Esophagus squamous epithelium (tissue), 5 donors: ENCODE measurements at regions not wholly inside any gene's neighbourhood (a gene's known extent, or its start where the extent isn't known, plus 50 kb on each side); places are given as distances from the start of the nearest gene placed in this dataset.

ENCODE experiments used
- DNase-seq: peaks from one replicate; lab custom pipeline; 2025; lab: John Stamatoyannopoulos, UW
- H3K27ac ChIP-seq, 4 donors: fragments of 200-600 bp; sonication (generic); one replicate each; pipeline ENCODE4 v1.5.1; 2016 to 2019; ENCODE audit warnings: mild to moderate bottlenecking in 1 of 4
- H3K27me3 ChIP-seq, 4 donors: fragments of 200-600 bp; sonication (generic); 1 replicate in 3 of 4; 2 replicates in 1 of 4; pipeline versions ENCODE4 v1.5.1 to v1.6.0; 2017 to 2021; ENCODE audit warnings: antibody characterized with exemption in 1 of 4
- H3K36me3 ChIP-seq, 3 donors: fragments of 200-600 bp; sonication (generic); one replicate each; pipeline ENCODE4 v1.5.1; 2016 to 2019
- H3K4me1 ChIP-seq, 3 donors: fragments of 200-600 bp; sonication (generic); one replicate each; pipeline ENCODE4 v1.5.1; 2017 to 2019
- H3K4me3 ChIP-seq, 4 donors: fragments of 200-600 bp; sonication (generic); 1 replicate in 3 of 4; 2 replicates in 1 of 4; pipeline ENCODE4 v1.5.1; 2016 to 2019; ENCODE audit warnings: mild to moderate bottlenecking in 2 of 4, moderate library complexity in 1 of 4
- H3K9me3 ChIP-seq, 3 donors: fragments of 200-600 bp; sonication (generic); one replicate each; pipeline ENCODE4 v1.5.1; 2016 to 2019
- CTCF ChIP-seq, 6 experiments: fragments of 450-650 bp in 4 of 6; fragments of 200-600 bp in 2 of 6; sonication (generic) in 2 of 6; IDR thresholded peaks; one replicate each; pipeline ENCODE4 v1.5.1; 2016 to 2019; ENCODE audit warnings: antibody characterized with exemption in 6 of 6, mild to moderate bottlenecking in 4 of 6, moderate library complexity in 4 of 6
- POLR2A ChIP-seq, 4 donors: fragments of 450-650 bp; IDR thresholded peaks; one replicate each; pipeline ENCODE4 v1.6.1; 2017; ENCODE audit warnings: antibody characterized with exemption in 4 of 4, mild to moderate bottlenecking in 4 of 4, moderate library complexity in 3 of 4
- WGBS, 2 donors: methylation state at CpG; one replicate each; pipeline ENCODE4 v1.1.5; 2018; 5-methylcytosine and 5-hydroxymethylcytosine counted together
- intact Hi-C: fragments of 100-400 bp; cut with DNase I; formaldehyde crosslinking; loops from one replicate; pipeline ENCODE4 v1.15.0; 2022
- donor health status: DM: yes; HTN: yes; CAD: no.

- intact Hi-C loops, result no loop called here
- H3K27ac ChIP-seq, result no peak overlapping the region
- no peaks in the 10 kb centered on the region for H3K36me3 ChIP-seq
- DNase-seq, result no peak
- no peaks in the 10 kb centered on the region for H3K4me1 ChIP-seq
- no peaks in the 10 kb centered on the region for H3K27me3 ChIP-seq
- no peak for TF ChIP-seq CTCF (IDR thresholded peaks at IDR 0.05)
- 50 to 53% methylated on average over 2 of the region's 2 CpGs for WGBS, 2 donors
- no peak overlapping the region for H3K4me3 ChIP-seq
- no peaks in the 10 kb centered on the region for H3K9me3 ChIP-seq
These were observed 288.6 kb upstream of the CNTN6 start for GRCh38 chr3:804211-804610.

DNA sequence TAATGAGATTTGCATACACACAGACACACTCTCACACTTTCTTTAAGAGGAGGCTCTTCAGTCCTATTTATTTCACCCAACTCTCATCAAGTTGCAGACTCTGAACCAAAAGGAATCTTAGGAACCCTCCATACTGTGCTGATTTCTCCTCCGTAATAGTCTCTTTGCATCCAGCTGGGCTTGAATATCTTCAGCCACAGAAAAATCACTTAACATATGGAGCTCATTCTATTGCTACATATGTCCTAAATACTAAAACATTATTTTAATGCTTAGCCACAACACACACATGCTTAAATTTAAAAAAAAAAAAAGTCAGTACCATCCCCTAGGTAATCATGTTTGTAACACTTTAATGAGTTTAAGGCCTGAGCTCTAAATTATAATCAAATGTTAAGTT, 287.5 kb upstream of the CNTN6 start:
- Histone ChIP-seq H3K9me3 (no peaks in the 10 kb centered on the region), H3K27ac (no peak overlapping the region), H3K36me3 (no peaks in the 10 kb centered on the region), H3K4me3 (no peak overlapping the region), H3K27me3 (no peaks in the 10 kb centered on the region), H3K4me1 (no peaks in the 10 kb centered on the region)
- WGBS, 2 donors, result 65 to 79% methylated on average over 1 of the region's 1 CpG
- intact Hi-C loops, result no loop called here
- no peak for DNase-seq
- TF ChIP-seq CTCF (IDR thresholded peaks at IDR 0.05) (no peak), POLR2A (IDR thresholded peaks at IDR 0.05) (no peak)

DNA sequence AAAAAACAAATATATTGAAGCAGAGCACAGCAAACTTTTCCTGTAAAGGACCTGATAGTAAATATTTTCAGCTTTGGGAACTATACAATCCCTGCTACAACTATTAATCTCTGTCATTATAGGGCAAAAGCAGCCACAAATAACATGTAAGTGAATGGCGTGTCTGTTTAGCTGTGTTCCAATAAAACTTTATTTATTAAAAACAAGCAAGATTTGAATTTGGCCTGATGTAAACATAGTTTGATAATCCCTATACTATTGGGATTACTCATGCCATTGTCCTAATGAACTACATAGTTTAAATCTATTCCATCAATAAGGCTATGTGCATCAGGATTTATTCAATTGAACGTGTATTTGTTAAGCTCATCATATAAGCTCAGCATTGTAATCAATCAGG, 286.8 kb upstream of the CNTN6 start:
- WGBS, 2 donors, result 76 to 83% methylated on average over 2 of the region's 2 CpGs
- Histone ChIP-seq H3K9me3 (no peaks in the 10 kb centered on the region), H3K4me1 (no peaks in the 10 kb centered on the region), H3K36me3 (no peaks in the 10 kb centered on the region), H3K27me3 (no peaks in the 10 kb centered on the region), H3K4me3 (no peak overlapping the region), H3K27ac (no peak overlapping the region)
- DNase-seq, result no peak
- intact Hi-C loops, result no loop called here
- no peak for TF ChIP-seq POLR2A (IDR thresholded peaks at IDR 0.05)
- TF ChIP-seq CTCF (IDR thresholded peaks at IDR 0.05), result no peak

GRCh38 chr3:816605-817004, 276.2 kb upstream of the CNTN6 start:
- no peak for TF ChIP-seq POLR2A (IDR thresholded peaks at IDR 0.05)
- TF ChIP-seq CTCF (IDR thresholded peaks at IDR 0.05), result no peak

DNA sequence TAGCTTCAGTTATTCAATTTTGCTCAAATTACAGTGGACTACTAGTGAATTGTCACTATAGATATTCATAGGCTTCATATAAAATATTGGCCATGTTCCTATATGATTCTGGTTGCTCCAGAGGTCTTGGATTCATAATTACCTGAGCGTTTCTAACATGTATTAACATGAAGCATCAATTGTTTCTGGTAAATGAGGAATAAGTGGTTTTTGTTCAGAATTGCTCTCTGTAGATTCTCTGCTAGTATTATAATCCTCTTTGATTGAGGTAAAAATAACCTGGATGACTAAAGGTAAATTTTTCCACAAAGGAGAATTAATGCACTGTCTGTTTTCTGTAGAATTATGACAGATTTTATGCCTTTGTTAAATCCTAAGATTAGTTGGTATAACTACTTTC, 258.1 kb upstream of the CNTN6 start:
- no peaks in the 10 kb centered on the region for H3K4me1 ChIP-seq
- intact Hi-C loops, result no loop called here
- TF ChIP-seq POLR2A (IDR thresholded peaks at IDR 0.05), result no peak
- TF ChIP-seq CTCF (IDR thresholded peaks at IDR 0.05), result no peak
- no peaks in the 10 kb centered on the region for H3K36me3 ChIP-seq
- H3K9me3 ChIP-seq, result peaks cover 0 to 11% (median 0%) of the 10 kb centered on the region in 3 donors
- WGBS, 2 donors, result 46 to 47% methylated on average over 1 of the region's 1 CpG
- no peak overlapping the region for H3K27ac ChIP-seq
- H3K27me3 ChIP-seq, result no peaks in the 10 kb centered on the region
- DNase-seq, result no peak
- no peak overlapping the region for H3K4me3 ChIP-seq

More at GRCh38 chr3:816605-817004, 276.2 kb upstream of the CNTN6 start:
- H3K36me3 ChIP-seq, result no peaks in the 10 kb centered on the region
- no peak overlapping the region for H3K27ac ChIP-seq
- WGBS, 2 donors, result 40 to 50% methylated on average over 2 of the region's 5 CpGs
- H3K4me1 ChIP-seq, result no peaks in the 10 kb centered on the region
- H3K9me3 ChIP-seq, result peaks cover 0 to 20% (median 9%) of the 10 kb centered on the region in 3 donors
- H3K4me3 ChIP-seq, result no peak overlapping the region
- no peak for DNase-seq
- intact Hi-C loops, result no loop called here
- no peaks in the 10 kb centered on the region for H3K27me3 ChIP-seq
